ENCODE measurements at regions not wholly inside any gene's neighbourhood (a gene's known extent, or its start where the extent isn't known, plus 50 kb on each side); places are given as distances from the start of the nearest gene placed in this dataset.
A peak's percentile ranks its signal among the peaks of the same experiment; 100 is the strongest.

GRCh38 chr6:43970913-43971775 is 156.1 kb downstream of the MRPL14 start (continued):
- TF ChIP-seq GMEB1 (CRISPR knock-in tag; IDR thresholded peaks at IDR 0.05) (no peak; the same call in 1 of the 2 replicates), ZFX (CRISPR knock-in tag; IDR thresholded peaks at IDR 0.05) (peak; percentile 82), ASH1L (IDR thresholded peaks at IDR 0.05; ENCODE audit: borderline replicate concordance, low read depth, partially characterized antibody) (no peak), ESRRB (CRISPR knock-in tag; IDR thresholded peaks at IDR 0.05; ENCODE audit: borderline replicate concordance) (no peak), MAFK (IDR thresholded peaks at IDR 0.05; ENCODE audit: low read length) (no peak), ELF2 (CRISPR knock-in tag; IDR thresholded peaks at IDR 0.05) (0 out of 2 replicates have a peak, but pooled peaks have one; percentile 52), ZNF449 (CRISPR knock-in tag; IDR thresholded peaks at IDR 0.05) (no peak), CXXC5 (CRISPR knock-in tag; IDR thresholded peaks at IDR 0.05) (peak; percentile 57), RB1 (IDR thresholded peaks at IDR 0.05; ENCODE audit: low read depth) (no peak), THRB (CRISPR knock-in tag; conservative IDR thresholded peaks at IDR 0.05) (no peak), U2AF1 (optimal IDR thresholded peaks at IDR 0.05; ENCODE audit: low read depth, low read length) (no peak), SLC30A9 (CRISPR knock-in tag; IDR thresholded peaks at IDR 0.05) (no peak), ESRRA (IDR thresholded peaks at IDR 0.05; ENCODE audit: borderline replicate concordance, low read depth) (0 out of 2 replicates have a peak, but pooled peaks have one; percentile 8), ZNF197 (CRISPR knock-in tag; IDR thresholded peaks at IDR 0.05; ENCODE audit: low read depth) (no peak), NFE2L1 (tag; IDR thresholded peaks at IDR 0.05; ENCODE audit: borderline replicate concordance, low read depth) (no peak), ZNF740 (CRISPR knock-in tag; IDR thresholded peaks at IDR 0.05) (no peak), ZNF740 (tag; IDR thresholded peaks at IDR 0.05) (no peak), ZNF717 (CRISPR knock-in tag; IDR thresholded peaks at IDR 0.05) (peak; percentile 63; the same call in 1 of the 2 replicates), FOXA3 (CRISPR knock-in tag; conservative IDR thresholded peaks at IDR 0.05 in 1 of 2, IDR thresholded peaks at IDR 0.05 in 1 of 2) (peak; percentile 13 to 21; a peak in 2 of 4 replicates), BRD9 (IDR thresholded peaks at IDR 0.05; ENCODE audit: low read depth, partially characterized antibody) (peak; percentile 55), FOXK2 (conservative IDR thresholded peaks at IDR 0.05 in 1 of 2, IDR thresholded peaks at IDR 0.05 in 1 of 2; ENCODE audit: low read depth in 2 of 2) (no peak; a peak in 1 of 4 replicates), ATF1 (CRISPR knock-in tag; IDR thresholded peaks at IDR 0.05) (no peak), ATF1 (tag; IDR thresholded peaks at IDR 0.05) (peak; percentile 50), ZNF780A (CRISPR knock-in tag; IDR thresholded peaks at IDR 0.05) (no peak)

Measured in K562 (cell line).